Astrocyte of the hippocampus (primary cell): ENCODE measurements at regions not wholly inside any gene's neighbourhood (a gene's known extent, or its start where the extent isn't known, plus 50 kb on each side); places are given as distances from the start of the nearest gene placed in this dataset.
"Not testable (repeated sequence)": the region's sequence is repeated elsewhere in the genome, so short reads cannot be mapped to it uniquely, and the experiment has no call there.

ENCODE experiments used
- DNase-seq: peaks from one replicate; pipeline ENCODE4 v3.0.0; 2011; ENCODE audit warnings: low read depth, low spot score

DNA sequence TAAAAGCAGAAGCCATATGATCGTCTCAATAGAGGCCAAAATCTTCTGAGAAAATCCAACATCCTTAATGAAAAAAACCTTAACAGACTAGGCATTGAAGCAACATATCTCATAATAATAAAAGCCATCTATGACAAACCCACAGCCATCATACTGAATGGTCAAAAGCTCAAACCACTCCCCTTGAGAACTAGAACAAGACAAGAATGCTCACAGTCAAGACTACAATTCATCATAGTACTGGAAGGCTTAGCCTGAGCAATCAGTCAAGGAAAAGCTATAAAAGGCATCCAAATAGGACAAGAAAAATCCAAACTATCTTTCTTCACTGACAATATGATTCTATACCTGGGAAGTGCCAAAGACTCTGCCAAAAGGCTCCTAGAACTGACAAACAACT lies 2668.2 kb upstream of the PCDH20 start:
- DNase-seq, result no peak

GRCh38 chr13:64083396-64083795 lies 2667.7 kb upstream of the PCDH20 start:
- no peak for DNase-seq

DNA sequence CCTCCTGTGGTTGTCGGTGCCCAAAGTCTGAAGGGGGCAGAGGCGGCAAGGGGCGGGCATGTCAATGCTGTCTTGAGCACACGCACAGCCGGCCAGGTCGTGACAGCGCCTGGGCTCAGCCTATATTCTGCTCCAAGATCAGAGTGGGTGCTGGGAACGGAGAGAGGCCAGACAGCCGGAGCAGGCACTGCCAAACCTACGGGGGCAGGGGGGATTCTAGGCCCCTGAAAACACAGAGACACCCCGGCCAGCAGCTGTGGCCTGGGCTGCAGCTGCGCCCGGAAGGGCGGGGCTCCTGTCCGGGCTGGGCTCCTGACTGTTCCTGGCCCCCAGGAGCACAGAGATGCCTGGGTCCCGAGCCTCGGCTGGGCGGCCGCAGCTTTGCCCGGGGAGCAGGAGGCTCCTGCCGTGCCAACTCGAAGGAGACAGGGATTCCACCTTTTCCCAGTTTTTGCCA lies 2662.9 kb upstream of the PCDH20 start:
- no peak for DNase-seq

DNA sequence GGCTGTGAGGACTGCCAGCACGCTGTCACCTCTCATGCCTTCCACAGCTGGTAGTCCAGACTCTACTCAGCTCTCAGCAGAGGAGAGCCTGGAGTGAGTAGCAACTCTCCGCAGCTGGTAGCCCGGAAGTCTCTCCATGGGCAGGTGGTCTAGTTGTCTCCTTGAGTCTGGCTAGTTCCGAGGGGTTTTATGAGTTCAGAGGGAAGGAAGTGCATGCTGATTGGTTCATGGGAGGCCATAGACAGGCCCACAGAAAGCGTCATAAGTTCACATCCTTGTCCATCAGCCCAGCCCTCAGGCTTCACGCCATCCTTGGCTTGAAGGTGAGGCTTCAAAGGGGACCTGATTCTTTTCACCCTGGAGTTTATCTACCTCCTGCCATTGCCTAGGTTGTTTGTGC lies 2662.4 kb upstream of the PCDH20 start:
- no peak for DNase-seq

DNA sequence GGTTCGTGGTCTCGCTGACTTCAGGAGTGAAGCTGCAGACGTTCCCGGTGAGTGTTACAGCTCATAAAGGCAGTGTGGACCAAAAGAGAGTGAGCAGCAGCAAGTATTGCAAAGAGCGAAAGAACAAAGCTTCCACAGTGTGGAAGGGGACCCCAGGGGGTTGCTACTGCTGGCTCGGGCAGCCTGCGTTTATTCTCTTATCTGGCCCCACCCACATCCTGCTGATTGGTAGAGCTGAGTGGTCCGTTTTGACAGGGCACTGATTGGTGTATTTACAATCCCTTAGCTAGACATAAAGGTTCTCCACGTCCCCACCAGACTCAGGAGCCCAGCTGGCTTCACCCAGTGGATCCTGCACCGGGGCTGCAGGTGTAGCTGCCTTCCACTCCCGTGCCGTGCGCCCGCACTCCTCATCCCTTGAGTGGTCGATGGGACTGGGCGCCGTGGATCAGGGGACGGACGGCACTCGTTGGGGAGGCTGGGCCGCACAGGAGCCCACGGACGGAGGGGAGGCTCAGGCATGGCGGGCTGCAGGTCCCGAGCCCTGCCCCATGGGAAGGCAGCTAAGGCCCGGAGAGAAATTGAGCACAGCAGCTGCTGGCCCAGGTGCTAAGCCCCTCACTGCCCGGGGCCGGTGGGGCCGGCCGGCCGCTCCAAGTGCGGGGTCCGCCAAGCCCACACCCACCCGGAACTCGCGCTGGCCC lies 2661.6 kb upstream of the PCDH20 start:
- not testable (repeated sequence) for DNase-seq

- DNase-seq, result no peak
These were observed 2660.1 kb upstream of the PCDH20 start for GRCh38 chr13:64075543-64076271.

DNA sequence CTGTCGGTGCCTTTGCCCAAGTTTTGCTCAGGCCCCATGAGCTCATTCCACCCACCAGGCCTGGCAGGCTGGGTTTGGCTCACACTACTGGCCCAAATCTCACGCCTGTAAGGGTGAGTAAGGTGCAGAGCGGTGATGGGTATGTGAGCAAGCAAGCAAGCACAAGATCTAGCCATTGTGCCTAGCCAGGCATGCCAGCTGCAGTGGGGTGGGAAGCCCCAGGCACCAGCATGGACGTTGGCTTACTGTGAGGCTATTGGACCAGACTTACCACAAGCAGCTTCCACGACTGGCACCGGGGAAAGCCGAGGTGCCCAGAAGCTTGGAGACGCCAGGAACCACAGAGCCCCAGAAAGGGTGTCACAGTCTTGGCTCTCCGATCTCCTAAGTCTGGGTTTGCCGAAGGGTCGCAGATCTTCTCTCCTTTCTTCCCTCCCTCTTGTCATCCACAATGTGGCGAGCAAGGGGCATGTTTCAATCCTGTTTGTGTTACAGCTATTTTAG lies 2659.4 kb upstream of the PCDH20 start:
- DNase-seq, result no peak

DNA sequence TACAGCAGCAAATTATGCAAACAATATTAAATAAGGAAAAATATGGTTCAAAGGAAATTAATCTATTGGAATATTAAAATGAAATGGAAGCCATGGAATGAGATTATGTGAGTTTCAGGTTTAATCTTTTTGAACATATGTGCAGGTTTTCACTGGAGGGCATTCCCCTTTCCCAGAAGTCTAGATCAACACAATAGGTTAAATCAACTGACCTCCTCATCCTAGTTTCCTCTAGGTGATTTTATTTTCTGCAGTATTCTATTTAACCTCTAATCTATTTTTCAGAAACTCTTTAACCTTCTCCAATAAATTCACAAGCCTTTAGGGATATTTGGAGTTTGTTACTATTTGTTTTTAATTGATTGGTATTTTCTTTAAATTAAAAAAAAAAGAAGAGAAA lies 2657.6 kb upstream of the PCDH20 start:
- no peak for DNase-seq

- no peak for DNase-seq
These were observed 2655.7 kb upstream of the PCDH20 start for GRCh38 chr13:64071352-64071751.

DNA sequence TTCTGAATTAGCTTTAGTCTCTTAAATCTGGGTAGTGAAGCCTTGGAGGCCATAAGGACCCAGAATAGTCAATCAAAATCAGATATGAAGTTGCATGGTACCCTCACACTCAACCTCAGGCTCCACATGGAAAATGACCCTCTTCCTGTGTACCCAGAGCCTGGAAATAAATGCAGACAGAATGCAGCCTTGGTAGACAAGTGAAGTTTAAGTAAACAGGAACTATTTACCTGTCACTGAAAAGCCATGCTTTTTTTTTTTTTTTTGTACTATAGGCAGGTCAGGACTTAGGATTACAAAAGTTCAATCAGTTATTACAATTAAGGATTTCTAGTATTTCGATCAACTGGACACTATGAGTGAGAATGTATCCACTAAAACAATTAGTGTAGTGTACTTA lies 2654.2 kb upstream of the PCDH20 start:
- DNase-seq, result no peak

DNA sequence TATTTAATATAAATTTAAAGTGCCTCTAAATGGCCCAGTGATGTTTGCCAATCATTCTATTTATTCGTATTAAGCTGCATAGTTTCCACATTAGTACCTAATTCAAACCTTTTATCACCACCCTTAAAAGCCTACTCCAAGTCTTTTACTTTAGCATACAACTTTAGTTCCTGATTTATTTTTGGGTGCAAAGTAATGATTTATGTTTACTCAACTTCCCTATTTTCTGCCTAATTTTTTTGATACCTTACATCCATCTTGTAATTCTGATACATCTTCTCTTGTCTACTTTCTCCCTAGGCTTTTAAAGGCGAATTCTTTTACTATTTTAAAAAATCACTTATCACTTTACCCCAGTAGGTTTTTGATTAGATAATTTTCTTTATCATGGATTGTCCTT lies 2651.1 kb upstream of the PCDH20 start:
- no peak for DNase-seq

DNA sequence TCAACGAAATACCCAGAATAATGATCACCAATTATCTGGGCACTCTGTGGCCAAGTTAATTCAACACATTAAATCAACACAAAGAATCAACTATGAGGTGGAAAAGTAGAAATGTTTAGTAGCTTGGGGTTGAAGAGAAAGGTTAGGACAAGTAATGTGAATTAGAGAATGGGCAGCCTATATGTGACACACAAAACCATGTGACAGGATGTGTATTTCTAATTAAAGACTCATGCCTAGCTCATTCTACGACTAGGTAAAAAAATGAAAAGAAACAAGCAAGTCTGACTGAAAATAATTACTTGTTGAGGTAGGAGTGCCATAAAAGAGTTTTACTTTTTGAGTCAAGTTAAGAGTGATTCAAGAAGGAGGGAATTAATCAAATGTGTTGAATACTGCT lies 2646.0 kb upstream of the PCDH20 start:
- no peak for DNase-seq

GRCh38 chr13:64057372-64058020 lies 2641.8 kb upstream of the PCDH20 start:
- no peak for DNase-seq

DNA sequence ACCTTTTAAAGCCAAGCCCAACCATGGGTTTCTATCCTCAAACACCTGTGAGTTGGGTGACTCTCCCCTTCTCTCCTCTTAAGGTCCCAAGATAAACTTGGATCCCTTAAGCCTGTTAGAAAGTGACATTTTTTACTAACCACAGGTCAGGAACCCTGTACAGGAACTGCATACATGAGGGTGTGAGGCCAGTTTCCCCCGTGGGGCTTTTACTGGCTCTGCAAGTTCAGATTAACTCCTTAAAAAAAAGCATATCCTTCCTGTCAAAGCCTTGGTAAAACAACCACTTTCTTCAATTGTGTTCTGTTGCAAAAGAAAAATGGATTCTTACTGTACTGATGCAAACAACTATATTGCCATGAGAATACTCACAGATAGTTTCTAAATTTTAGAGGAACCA lies 2638.7 kb upstream of the PCDH20 start:
- no peak for DNase-seq

GRCh38 chr13:64052521-64052920 lies 2636.9 kb upstream of the PCDH20 start:
- DNase-seq, result no peak

GRCh38 chr13:64051278-64051677 lies 2635.6 kb upstream of the PCDH20 start:
- DNase-seq, result no peak

GRCh38 chr13:64041296-64041695 lies 2625.6 kb upstream of the PCDH20 start:
- DNase-seq, result no peak

- no peak for DNase-seq
These were observed 2618.3 kb upstream of the PCDH20 start for GRCh38 chr13:64033921-64034320.

GRCh38 chr13:64029343-64030093 lies 2613.9 kb upstream of the PCDH20 start:
- no peak for DNase-seq

- no peak for DNase-seq
These were observed 2612.9 kb upstream of the PCDH20 start for GRCh38 chr13:64028551-64028950.

DNA sequence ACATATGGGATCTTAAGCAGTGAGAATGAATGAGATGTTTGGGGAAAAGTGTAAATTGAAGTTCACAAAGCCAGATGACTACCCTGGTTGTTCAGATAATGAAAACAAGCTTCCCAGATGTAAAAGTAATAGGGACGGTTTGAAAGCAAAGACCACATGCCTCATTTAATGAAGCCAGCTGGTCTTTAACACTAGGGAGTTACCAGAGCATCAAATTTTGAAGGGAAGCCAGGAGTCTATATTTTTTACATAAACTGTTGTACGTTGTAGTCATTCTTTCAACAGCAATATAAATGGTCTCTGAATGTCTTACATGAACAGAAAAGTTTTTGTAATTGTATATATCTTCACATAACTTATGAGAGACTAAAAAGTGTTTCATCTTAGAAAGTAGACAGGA lies 2604.5 kb upstream of the PCDH20 start:
- DNase-seq, result no peak

DNA sequence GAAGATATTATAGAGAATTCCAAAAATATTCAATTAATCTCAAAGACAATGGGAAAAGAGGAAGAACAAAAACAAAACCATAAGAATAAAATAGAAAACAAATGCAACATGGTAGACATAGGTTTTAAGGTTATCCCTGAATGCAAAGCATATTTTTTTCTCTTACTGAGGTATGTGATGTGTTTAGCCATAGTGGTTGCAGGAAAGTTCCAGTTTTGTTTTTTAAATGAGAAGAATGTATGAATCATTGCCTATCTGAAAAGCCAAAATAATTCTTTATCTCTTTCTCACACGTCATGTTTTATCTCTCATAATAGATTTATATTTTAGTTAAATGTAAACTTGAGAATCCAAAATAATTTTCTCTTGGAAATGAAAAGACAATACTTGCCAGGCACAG lies 2591.7 kb upstream of the PCDH20 start:
- no peak for DNase-seq
